ENCODE measurements at regions not wholly inside any gene's neighbourhood (a gene's known extent, or its start where the extent isn't known, plus 50 kb on each side); places are given as distances from the start of the nearest gene placed in this dataset.

GRCh38 chr2:56123538-56123937, 60.3 kb upstream of the CCDC85A start:
- TF ChIP-seq CTCF (IDR thresholded peaks at IDR 0.05): no peak
- TF ChIP-seq EZH2 (IDR thresholded peaks at IDR 0.05; ENCODE audit: borderline replicate concordance, insufficient read depth, low read depth, low read length, poor library complexity, severe bottlenecking): no peak

All from B cell (primary cell).